ENCODE measurements at regions not wholly inside any gene's neighbourhood (a gene's known extent, or its start where the extent isn't known, plus 50 kb on each side); places are given as distances from the start of the nearest gene placed in this dataset.

DNA sequence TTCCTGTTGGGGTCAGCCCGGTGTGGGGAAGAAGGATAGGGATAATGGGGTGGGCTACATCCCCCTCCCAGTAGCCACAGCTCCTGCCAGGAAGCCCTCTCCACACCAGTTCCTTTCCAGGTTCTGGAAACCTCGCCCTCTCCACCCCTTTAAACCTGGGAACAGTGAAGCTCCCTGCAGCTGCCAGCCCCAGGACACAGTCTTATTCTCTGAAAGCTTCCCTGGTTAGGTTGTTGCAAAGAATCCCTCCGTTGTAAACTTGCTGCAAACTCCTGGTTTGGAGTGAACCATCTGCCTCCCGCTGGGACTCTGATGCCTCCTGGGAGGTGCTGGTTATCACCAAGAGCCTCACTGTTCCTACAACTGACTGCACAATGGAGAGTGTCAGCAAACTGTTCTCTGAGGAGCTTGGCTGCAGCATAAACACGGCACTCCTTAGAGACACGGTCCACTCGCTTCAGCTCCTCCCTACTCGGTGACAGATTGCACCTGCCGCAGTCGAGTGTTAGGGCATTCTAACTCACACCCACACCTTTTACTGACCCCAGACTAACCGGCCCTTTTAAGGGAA is 261.8 kb upstream of the RAB6C start:
- Histone ChIP-seq H2AFZ (no peak overlapping the region), H3K36me3 (replicated peaks; ENCODE audit: insufficient read depth, low read depth) (no peaks in the 10 kb centered on the region), H3K4me2 (peak overlapping the region; percentile 25), H3K9me2 (replicated peaks; ENCODE audit: insufficient read depth) (no peaks in the 10 kb centered on the region), H4K20me1 (ENCODE audit: insufficient read depth, poor library complexity, severe bottlenecking) (no peaks in the 10 kb centered on the region), H3K27me3 (no peaks in the 10 kb centered on the region), H3K9me3 (ENCODE audit: low read depth) (no peaks in the 10 kb centered on the region), H3K4me3 (no peak overlapping the region), H3K79me2 (no peaks in the 10 kb centered on the region), H3K27ac (peak overlapping the region; percentile 28), H3K4me1 (ENCODE audit: insufficient read depth) (peaks cover 2% of the 10 kb centered on the region)
- TF ChIP-seq EZH2phosphoT487 (IDR thresholded peaks at IDR 0.05; ENCODE audit: low read depth, severe bottlenecking, unreplicated experiment): no peak
- TF ChIP-seq, protein P1, sequence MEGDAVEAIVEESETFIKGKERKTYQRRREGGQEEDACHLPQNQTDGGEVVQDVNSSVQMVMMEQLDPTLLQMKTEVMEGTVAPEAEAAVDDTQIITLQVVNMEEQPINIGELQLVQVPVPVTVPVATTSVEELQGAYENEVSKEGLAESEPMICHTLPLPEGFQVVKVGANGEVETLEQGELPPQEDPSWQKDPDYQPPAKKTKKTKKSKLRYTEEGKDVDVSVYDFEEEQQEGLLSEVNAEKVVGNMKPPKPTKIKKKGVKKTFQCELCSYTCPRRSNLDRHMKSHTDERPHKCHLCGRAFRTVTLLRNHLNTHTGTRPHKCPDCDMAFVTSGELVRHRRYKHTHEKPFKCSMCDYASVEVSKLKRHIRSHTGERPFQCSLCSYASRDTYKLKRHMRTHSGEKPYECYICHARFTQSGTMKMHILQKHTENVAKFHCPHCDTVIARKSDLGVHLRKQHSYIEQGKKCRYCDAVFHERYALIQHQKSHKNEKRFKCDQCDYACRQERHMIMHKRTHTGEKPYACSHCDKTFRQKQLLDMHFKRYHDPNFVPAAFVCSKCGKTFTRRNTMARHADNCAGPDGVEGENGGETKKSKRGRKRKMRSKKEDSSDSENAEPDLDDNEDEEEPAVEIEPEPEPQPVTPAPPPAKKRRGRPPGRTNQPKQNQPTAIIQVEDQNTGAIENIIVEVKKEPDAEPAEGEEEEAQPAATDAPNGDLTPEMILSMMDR (IDR thresholded peaks at IDR 0.05; ENCODE audit: poor library complexity): no peak
- TF ChIP-seq EZH2 (IDR thresholded peaks at IDR 0.05; ENCODE audit: borderline replicate concordance): no peak
- WGBS (ENCODE audit: low lambda C conversion rate, missing lambda C conversion rate): 48% methylated on average over 11 of the region's 11 CpGs
- no peak for DNase-seq (ENCODE audit: low spot score)

DNA sequence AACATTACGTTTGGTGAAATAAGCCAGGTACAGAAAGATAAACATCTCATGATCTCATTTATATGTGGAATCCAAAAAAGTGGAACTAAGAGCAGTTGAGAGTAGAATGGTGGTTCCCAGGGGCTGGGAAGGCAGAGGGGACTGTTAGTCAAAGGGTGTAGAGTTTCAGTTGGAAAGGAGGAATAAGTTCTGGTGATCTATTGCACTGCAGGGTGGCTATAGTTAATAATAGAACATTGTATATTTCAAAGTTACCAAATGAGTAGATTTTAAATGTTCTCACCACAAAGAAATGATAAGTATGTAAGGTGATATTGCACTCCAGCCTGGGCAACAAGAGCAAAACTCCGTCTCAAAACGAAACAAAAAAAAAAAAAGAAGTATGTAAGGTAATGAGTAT is 260.1 kb upstream of the RAB6C start:
- H2AFZ ChIP-seq: no peak overlapping the region
- 82% methylated on average over 3 of the region's 3 CpGs for WGBS (ENCODE audit: low lambda C conversion rate, missing lambda C conversion rate)
- H3K4me1 ChIP-seq (ENCODE audit: insufficient read depth): peaks cover 3% of the 10 kb centered on the region
- no peaks in the 10 kb centered on the region for H3K36me3 ChIP-seq (replicated peaks; ENCODE audit: insufficient read depth, low read depth)
- H3K27ac ChIP-seq: no peak overlapping the region
- no peaks in the 10 kb centered on the region for H3K9me2 ChIP-seq (replicated peaks; ENCODE audit: insufficient read depth)
- no peaks in the 10 kb centered on the region for H3K27me3 ChIP-seq
- no peaks in the 10 kb centered on the region for H4K20me1 ChIP-seq (ENCODE audit: insufficient read depth, poor library complexity, severe bottlenecking)
- no peak overlapping the region for H3K4me2 ChIP-seq
- TF ChIP-seq EZH2phosphoT487 (IDR thresholded peaks at IDR 0.05; ENCODE audit: low read depth, severe bottlenecking, unreplicated experiment) (no peak), EZH2 (IDR thresholded peaks at IDR 0.05; ENCODE audit: borderline replicate concordance) (no peak)
- TF ChIP-seq, protein P1 (IDR thresholded peaks at IDR 0.05; ENCODE audit: poor library complexity): no peak
- H3K9me3 ChIP-seq (ENCODE audit: low read depth): no peaks in the 10 kb centered on the region
- H3K79me2 ChIP-seq: no peaks in the 10 kb centered on the region
- H3K4me3 ChIP-seq: no peak overlapping the region
- no peak for DNase-seq (ENCODE audit: low spot score)

DNA sequence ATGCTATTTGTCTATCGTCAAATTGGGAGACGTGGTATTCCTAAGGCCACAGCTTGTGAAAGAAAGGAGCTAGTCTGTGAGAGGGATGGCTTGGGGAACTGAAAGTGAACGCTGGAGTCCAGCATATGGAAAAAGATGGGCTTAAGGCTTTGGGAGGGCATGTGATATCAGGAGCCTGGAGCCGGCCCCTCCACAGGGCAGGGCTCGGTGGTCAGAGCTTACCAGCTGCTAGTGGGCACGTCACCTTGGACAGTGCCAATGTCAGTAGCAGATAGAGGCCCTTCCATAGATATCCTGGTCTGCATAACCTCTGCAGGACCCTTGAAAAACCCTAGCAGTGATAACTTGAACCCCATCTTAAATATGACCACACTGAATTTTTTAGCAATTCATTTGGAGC is 259.1 kb upstream of the RAB6C start:
- peaks cover 8% of the 10 kb centered on the region for H3K4me1 ChIP-seq (ENCODE audit: insufficient read depth)

More for the DNA sequence above, 259.1 kb upstream of the RAB6C start:
- Histone ChIP-seq H3K27ac (no peak overlapping the region), H3K36me3 (replicated peaks; ENCODE audit: insufficient read depth, low read depth) (no peaks in the 10 kb centered on the region), H3K27me3 (no peaks in the 10 kb centered on the region), H3K4me2 (no peak overlapping the region), H2AFZ (no peak overlapping the region), H3K79me2 (no peaks in the 10 kb centered on the region), H3K9me2 (replicated peaks; ENCODE audit: insufficient read depth) (no peaks in the 10 kb centered on the region), H3K4me3 (no peak overlapping the region), H4K20me1 (ENCODE audit: insufficient read depth, poor library complexity, severe bottlenecking) (no peaks in the 10 kb centered on the region), H3K9me3 (ENCODE audit: low read depth) (no peaks in the 10 kb centered on the region)
- 91% methylated on average over 6 of the region's 6 CpGs for WGBS (ENCODE audit: low lambda C conversion rate, missing lambda C conversion rate)
- no peak for DNase-seq (ENCODE audit: low spot score)
- TF ChIP-seq, protein P1 (IDR thresholded peaks at IDR 0.05; ENCODE audit: poor library complexity): no peak
- TF ChIP-seq EZH2 (IDR thresholded peaks at IDR 0.05; ENCODE audit: borderline replicate concordance): no peak
- no peak for TF ChIP-seq EZH2phosphoT487 (IDR thresholded peaks at IDR 0.05; ENCODE audit: low read depth, severe bottlenecking, unreplicated experiment)
